ENCODE measurements at regions not wholly inside any gene's neighbourhood (a gene's known extent, or its start where the extent isn't known, plus 50 kb on each side); places are given as distances from the start of the nearest gene placed in this dataset.

GRCh38 chr9:22232971-22233370 is 213.7 kb upstream of the DMRTA1 start:
- TF ChIP-seq CTCF (IDR thresholded peaks at IDR 0.05; ENCODE audit: insufficient read depth, low read depth, low read length), result no peak
- no peak for TF ChIP-seq EZH2 (IDR thresholded peaks at IDR 0.05; ENCODE audit: insufficient read depth, low read length)

All from astrocyte (in vitro differentiated cells and primary cell).